ENCODE measurements at regions not wholly inside any gene's neighbourhood (a gene's known extent, or its start where the extent isn't known, plus 50 kb on each side); places are given as distances from the start of the nearest gene placed in this dataset.

- TF ChIP-seq CTCF (conservative IDR thresholded peaks at IDR 0.05 in 1 of 2, IDR thresholded peaks at IDR 0.05 in 1 of 2; ENCODE audit: low read depth in 1 of 2, low read length in 2 of 2) (no peak), EZH2 (IDR thresholded peaks at IDR 0.05; ENCODE audit: low read length, missing control alignments) (no peak)
Measured at GRCh38 chr4:90064196-90064595, 63.0 kb upstream of the CCSER1 start.
